NCI-H2227 treated with DMSO at 0.1 percent for 48 hours (cell line): ENCODE measurements at regions not wholly inside any gene's neighbourhood (a gene's known extent, or its start where the extent isn't known, plus 50 kb on each side); places are given as distances from the start of the nearest gene placed in this dataset.
A peak's percentile ranks its signal among the peaks of the same experiment; 100 is the strongest.
"Not testable (repeated sequence)": the region's sequence is repeated elsewhere in the genome, so short reads cannot be mapped to it uniquely, and the experiment has no call there.

Source experiments
- DNase-seq: peaks from one replicate; lab custom pipeline; 2025; lab: John Stamatoyannopoulos, UW

- DNase-seq = no peak
Measured at GRCh38 chr6:44742201-44742600, 354.7 kb downstream of the CDC5L start.

- DNase-seq = no peak
Measured at GRCh38 chr6:44742828-44743372, 355.4 kb downstream of the CDC5L start.

- not testable (repeated sequence) for DNase-seq
Measured at GRCh38 chr6:44760116-44760515, 372.6 kb downstream of the CDC5L start.

GRCh38 chr6:44761046-44761445 lies 373.5 kb downstream of the CDC5L start:
- no peak for DNase-seq

GRCh38 chr6:44762496-44762895 lies 375.0 kb downstream of the CDC5L start:
- no peak for DNase-seq

GRCh38 chr6:44771647-44772415 lies 384.3 kb downstream of the CDC5L start:
- DNase-seq = peak; percentile 18

- DNase-seq = no peak
Measured at GRCh38 chr6:44772838-44773237, 385.3 kb downstream of the CDC5L start.

GRCh38 chr6:44775121-44775520 lies 387.6 kb downstream of the CDC5L start:
- no peak for DNase-seq

GRCh38 chr6:44776344-44776743 lies 388.8 kb downstream of the CDC5L start:
- no peak for DNase-seq

- DNase-seq = no peak
Measured at GRCh38 chr6:44778513-44778912, 391.0 kb downstream of the CDC5L start.
